ENCODE measurements at regions not wholly inside any gene's neighbourhood (a gene's known extent, or its start where the extent isn't known, plus 50 kb on each side); places are given as distances from the start of the nearest gene placed in this dataset.
A peak's percentile ranks its signal among the peaks of the same experiment; 100 is the strongest.

- TF ChIP-seq, protein P1, sequence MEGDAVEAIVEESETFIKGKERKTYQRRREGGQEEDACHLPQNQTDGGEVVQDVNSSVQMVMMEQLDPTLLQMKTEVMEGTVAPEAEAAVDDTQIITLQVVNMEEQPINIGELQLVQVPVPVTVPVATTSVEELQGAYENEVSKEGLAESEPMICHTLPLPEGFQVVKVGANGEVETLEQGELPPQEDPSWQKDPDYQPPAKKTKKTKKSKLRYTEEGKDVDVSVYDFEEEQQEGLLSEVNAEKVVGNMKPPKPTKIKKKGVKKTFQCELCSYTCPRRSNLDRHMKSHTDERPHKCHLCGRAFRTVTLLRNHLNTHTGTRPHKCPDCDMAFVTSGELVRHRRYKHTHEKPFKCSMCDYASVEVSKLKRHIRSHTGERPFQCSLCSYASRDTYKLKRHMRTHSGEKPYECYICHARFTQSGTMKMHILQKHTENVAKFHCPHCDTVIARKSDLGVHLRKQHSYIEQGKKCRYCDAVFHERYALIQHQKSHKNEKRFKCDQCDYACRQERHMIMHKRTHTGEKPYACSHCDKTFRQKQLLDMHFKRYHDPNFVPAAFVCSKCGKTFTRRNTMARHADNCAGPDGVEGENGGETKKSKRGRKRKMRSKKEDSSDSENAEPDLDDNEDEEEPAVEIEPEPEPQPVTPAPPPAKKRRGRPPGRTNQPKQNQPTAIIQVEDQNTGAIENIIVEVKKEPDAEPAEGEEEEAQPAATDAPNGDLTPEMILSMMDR (IDR thresholded peaks at IDR 0.05; ENCODE audit: unreplicated experiment) = no peak
- no peak for DNase-seq (ENCODE audit: low spot score)
- Mint-ChIP-seq H3K36me3 (ENCODE audit: low read depth, unreplicated experiment) (peaks cover 12% of the 10 kb centered on the region), H3K9me3 (ENCODE audit: unreplicated experiment) (peaks cover 4% of the 10 kb centered on the region), H3K27me3 (ENCODE audit: unreplicated experiment) (peaks cover 7% of the 10 kb centered on the region), H3K27ac (ENCODE audit: unreplicated experiment) (no peak overlapping the region), H3K4me1 (ENCODE audit: unreplicated experiment) (no peaks in the 10 kb centered on the region), H3K4me3 (ENCODE audit: unreplicated experiment) (no peak overlapping the region)
These were observed 254.3 kb upstream of the TNRC6C start for GRCh38 chr17:77704048-77704815.

GRCh38 chr17:77706938-77707337 is 251.6 kb upstream of the TNRC6C start:
- Mint-ChIP-seq H3K4me3 (ENCODE audit: unreplicated experiment) (no peak overlapping the region), H3K4me1 (ENCODE audit: unreplicated experiment) (no peaks in the 10 kb centered on the region), H3K9me3 (ENCODE audit: unreplicated experiment) (peaks cover 4% of the 10 kb centered on the region), H3K36me3 (ENCODE audit: low read depth, unreplicated experiment) (peaks cover 8% of the 10 kb centered on the region), H3K27ac (ENCODE audit: unreplicated experiment) (no peak overlapping the region), H3K27me3 (ENCODE audit: unreplicated experiment) (peaks cover 5% of the 10 kb centered on the region)
- DNase-seq (ENCODE audit: low spot score) = no peak
- TF ChIP-seq, protein P1 (IDR thresholded peaks at IDR 0.05; ENCODE audit: unreplicated experiment) = no peak

DNA sequence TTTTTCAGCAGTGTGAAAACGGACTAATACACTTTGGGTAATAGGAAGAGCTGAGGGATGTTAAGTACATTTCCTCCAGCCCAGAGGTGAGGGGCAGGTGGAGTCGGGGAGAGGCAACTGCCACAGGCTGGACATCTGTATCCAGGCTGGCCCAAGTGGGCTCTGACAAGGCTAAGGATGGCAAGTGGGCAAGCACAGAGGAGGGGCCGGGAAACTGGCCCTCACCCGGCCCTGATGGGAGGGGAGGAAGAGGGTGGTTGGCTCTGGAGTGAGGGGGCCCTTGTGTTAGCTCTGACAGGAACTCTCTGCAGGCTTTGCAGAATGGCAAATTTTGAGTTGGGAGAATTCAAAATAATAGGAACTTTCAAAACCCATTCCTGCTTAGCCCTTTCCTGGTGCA is 251.0 kb upstream of the TNRC6C start:
- Mint-ChIP-seq H3K36me3 (ENCODE audit: low read depth, unreplicated experiment) (peaks cover 8% of the 10 kb centered on the region), H3K27me3 (ENCODE audit: unreplicated experiment) (peaks cover 5% of the 10 kb centered on the region), H3K4me3 (ENCODE audit: unreplicated experiment) (peak overlapping the region; percentile 56), H3K4me1 (ENCODE audit: unreplicated experiment) (no peaks in the 10 kb centered on the region), H3K9me3 (ENCODE audit: unreplicated experiment) (peaks cover 4% of the 10 kb centered on the region), H3K27ac (ENCODE audit: unreplicated experiment) (no peak overlapping the region)
- TF ChIP-seq, protein P1 (IDR thresholded peaks at IDR 0.05; ENCODE audit: unreplicated experiment) = no peak
- DNase-seq (ENCODE audit: low spot score) = no peak

GRCh38 chr17:77708049-77708448 is 250.5 kb upstream of the TNRC6C start:
- DNase-seq (ENCODE audit: low spot score) = no peak
- Mint-ChIP-seq H3K4me1 (ENCODE audit: unreplicated experiment) (no peaks in the 10 kb centered on the region), H3K36me3 (ENCODE audit: low read depth, unreplicated experiment) (peaks cover 8% of the 10 kb centered on the region), H3K27ac (ENCODE audit: unreplicated experiment) (no peak overlapping the region), H3K4me3 (ENCODE audit: unreplicated experiment) (peak overlapping the region; percentile 56), H3K27me3 (ENCODE audit: unreplicated experiment) (peaks cover 5% of the 10 kb centered on the region), H3K9me3 (ENCODE audit: unreplicated experiment) (peaks cover 4% of the 10 kb centered on the region)
- TF ChIP-seq, protein P1 (IDR thresholded peaks at IDR 0.05; ENCODE audit: unreplicated experiment) = no peak

GRCh38 chr17:77708936-77709335 is 249.6 kb upstream of the TNRC6C start:
- no peak for DNase-seq (ENCODE audit: low spot score)
- peaks cover 5% of the 10 kb centered on the region for H3K27me3 Mint-ChIP-seq (ENCODE audit: unreplicated experiment)
- no peak overlapping the region for H3K4me3 Mint-ChIP-seq (ENCODE audit: unreplicated experiment)
- peaks cover 4% of the 10 kb centered on the region for H3K9me3 Mint-ChIP-seq (ENCODE audit: unreplicated experiment)
- H3K27ac Mint-ChIP-seq (ENCODE audit: unreplicated experiment) = no peak overlapping the region
- H3K36me3 Mint-ChIP-seq (ENCODE audit: low read depth, unreplicated experiment) = peaks cover 8% of the 10 kb centered on the region
- no peaks in the 10 kb centered on the region for H3K4me1 Mint-ChIP-seq (ENCODE audit: unreplicated experiment)
- TF ChIP-seq, protein P1 (IDR thresholded peaks at IDR 0.05; ENCODE audit: unreplicated experiment) = no peak
